ENCODE measurements at regions not wholly inside any gene's neighbourhood (a gene's known extent, or its start where the extent isn't known, plus 50 kb on each side); places are given as distances from the start of the nearest gene placed in this dataset.

- Histone ChIP-seq H3K27ac (ENCODE audit: low read depth, low read length) (no peak overlapping the region), H3K79me2 (ENCODE audit: control insufficient read depth, low read length) (no peaks in the 10 kb centered on the region), H3F3A (ENCODE audit: control insufficient read depth, insufficient read depth) (no peaks in the 10 kb centered on the region), H3K9me2 (replicated peaks; ENCODE audit: control insufficient read depth, low read length) (no peaks in the 10 kb centered on the region), H3K36me3 (ENCODE audit: control insufficient read depth, low read length) (no peaks in the 10 kb centered on the region), H4K20me1 (ENCODE audit: control insufficient read depth, insufficient read depth, low read depth, low read length) (no peaks in the 10 kb centered on the region), H3K27me3 (ENCODE audit: control insufficient read depth, low read length) (no peaks in the 10 kb centered on the region), H3K9me3 (ENCODE audit: control insufficient read depth, insufficient read depth, low read length) (no peaks in the 10 kb centered on the region), H3K4me3 (ENCODE audit: low read length) (no peak overlapping the region), H3K4me2 (ENCODE audit: low read length) (no peak overlapping the region), H3K4me1 (ENCODE audit: control insufficient read depth, low read length) (no peaks in the 10 kb centered on the region)
- no peak for TF ChIP-seq EZH2phosphoT487 (IDR thresholded peaks at IDR 0.05; ENCODE audit: borderline replicate concordance, low read length)
- TF ChIP-seq, protein P1, sequence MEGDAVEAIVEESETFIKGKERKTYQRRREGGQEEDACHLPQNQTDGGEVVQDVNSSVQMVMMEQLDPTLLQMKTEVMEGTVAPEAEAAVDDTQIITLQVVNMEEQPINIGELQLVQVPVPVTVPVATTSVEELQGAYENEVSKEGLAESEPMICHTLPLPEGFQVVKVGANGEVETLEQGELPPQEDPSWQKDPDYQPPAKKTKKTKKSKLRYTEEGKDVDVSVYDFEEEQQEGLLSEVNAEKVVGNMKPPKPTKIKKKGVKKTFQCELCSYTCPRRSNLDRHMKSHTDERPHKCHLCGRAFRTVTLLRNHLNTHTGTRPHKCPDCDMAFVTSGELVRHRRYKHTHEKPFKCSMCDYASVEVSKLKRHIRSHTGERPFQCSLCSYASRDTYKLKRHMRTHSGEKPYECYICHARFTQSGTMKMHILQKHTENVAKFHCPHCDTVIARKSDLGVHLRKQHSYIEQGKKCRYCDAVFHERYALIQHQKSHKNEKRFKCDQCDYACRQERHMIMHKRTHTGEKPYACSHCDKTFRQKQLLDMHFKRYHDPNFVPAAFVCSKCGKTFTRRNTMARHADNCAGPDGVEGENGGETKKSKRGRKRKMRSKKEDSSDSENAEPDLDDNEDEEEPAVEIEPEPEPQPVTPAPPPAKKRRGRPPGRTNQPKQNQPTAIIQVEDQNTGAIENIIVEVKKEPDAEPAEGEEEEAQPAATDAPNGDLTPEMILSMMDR (IDR thresholded peaks at IDR 0.05; ENCODE audit: low read depth, low read length, poor library complexity, severe bottlenecking) = no peak
Observed at GRCh38 chr6:54058236-54058635, 53.0 kb upstream of the MLIP start.

- no peaks in the 10 kb centered on the region for H3K36me3 ChIP-seq (ENCODE audit: control insufficient read depth, low read length)
- TF ChIP-seq, protein P1 (IDR thresholded peaks at IDR 0.05; ENCODE audit: low read depth, low read length, poor library complexity, severe bottlenecking) = no peak
- no peak for TF ChIP-seq EZH2phosphoT487 (IDR thresholded peaks at IDR 0.05; ENCODE audit: borderline replicate concordance, low read length)
- H3K4me1 ChIP-seq (ENCODE audit: control insufficient read depth, low read length) = no peaks in the 10 kb centered on the region
- H4K20me1 ChIP-seq (ENCODE audit: control insufficient read depth, insufficient read depth, low read depth, low read length) = no peaks in the 10 kb centered on the region
- no peaks in the 10 kb centered on the region for H3K79me2 ChIP-seq (ENCODE audit: control insufficient read depth, low read length)
- H3K4me2 ChIP-seq (ENCODE audit: low read length) = no peak overlapping the region
- H3K27me3 ChIP-seq (ENCODE audit: control insufficient read depth, low read length) = no peaks in the 10 kb centered on the region
- H3K9me2 ChIP-seq (replicated peaks; ENCODE audit: control insufficient read depth, low read length) = no peaks in the 10 kb centered on the region
- H3K4me3 ChIP-seq (ENCODE audit: low read length) = no peak overlapping the region
- no peaks in the 10 kb centered on the region for H3K9me3 ChIP-seq (ENCODE audit: control insufficient read depth, insufficient read depth, low read length)
- H3F3A ChIP-seq (ENCODE audit: control insufficient read depth, insufficient read depth) = no peaks in the 10 kb centered on the region
- no peak overlapping the region for H3K27ac ChIP-seq (ENCODE audit: low read depth, low read length)
Observed at GRCh38 chr6:54059683-54060082, 51.6 kb upstream of the MLIP start.

- no peaks in the 10 kb centered on the region for H3K36me3 ChIP-seq (ENCODE audit: control insufficient read depth, low read length)
- H4K20me1 ChIP-seq (ENCODE audit: control insufficient read depth, insufficient read depth, low read depth, low read length) = no peaks in the 10 kb centered on the region
- H3K4me3 ChIP-seq (ENCODE audit: low read length) = no peak overlapping the region
- H3K27ac ChIP-seq (ENCODE audit: low read depth, low read length) = no peak overlapping the region
- no peaks in the 10 kb centered on the region for H3K4me1 ChIP-seq (ENCODE audit: control insufficient read depth, low read length)
- H3K27me3 ChIP-seq (ENCODE audit: control insufficient read depth, low read length) = no peaks in the 10 kb centered on the region
- H3K79me2 ChIP-seq (ENCODE audit: control insufficient read depth, low read length) = no peaks in the 10 kb centered on the region
- no peaks in the 10 kb centered on the region for H3K9me2 ChIP-seq (replicated peaks; ENCODE audit: control insufficient read depth, low read length)
- no peaks in the 10 kb centered on the region for H3K9me3 ChIP-seq (ENCODE audit: control insufficient read depth, insufficient read depth, low read length)
- H3F3A ChIP-seq (ENCODE audit: control insufficient read depth, insufficient read depth) = no peaks in the 10 kb centered on the region
- no peak overlapping the region for H3K4me2 ChIP-seq (ENCODE audit: low read length)
- TF ChIP-seq, protein P1 (IDR thresholded peaks at IDR 0.05; ENCODE audit: low read depth, low read length, poor library complexity, severe bottlenecking) = no peak
- TF ChIP-seq EZH2phosphoT487 (IDR thresholded peaks at IDR 0.05; ENCODE audit: borderline replicate concordance, low read length) = no peak
Observed at GRCh38 chr6:54060286-54060685, 51.0 kb upstream of the MLIP start.

All from DOHH2 (cell line).